ENCODE measurements at regions not wholly inside any gene's neighbourhood (a gene's known extent, or its start where the extent isn't known, plus 50 kb on each side); places are given as distances from the start of the nearest gene placed in this dataset.

DNA sequence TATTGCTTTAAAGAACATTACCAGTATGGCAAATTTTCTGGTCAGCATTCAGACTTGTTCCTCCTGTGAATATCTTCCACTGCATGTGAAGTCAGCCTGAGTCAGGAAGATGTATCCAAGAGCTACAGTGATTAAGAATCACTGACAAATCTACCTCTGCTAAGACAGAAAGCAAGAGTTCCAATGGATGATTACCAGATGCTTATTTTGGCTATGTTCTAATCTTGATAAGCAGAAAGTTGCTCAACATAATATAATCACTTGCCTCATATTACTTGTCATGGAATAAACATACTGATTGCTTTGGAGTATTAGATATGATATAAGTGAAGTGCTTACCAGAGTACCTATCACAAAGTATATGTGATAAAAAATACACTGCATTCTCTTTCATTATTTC lies 738.1 kb downstream of the ADGRL2 start:
- TF ChIP-seq POLR2A (IDR thresholded peaks at IDR 0.05; ENCODE audit: low read depth, low read length), result no peak
- TF ChIP-seq POLR2AphosphoS5 (IDR thresholded peaks at IDR 0.05; ENCODE audit: low read depth, low read length), result no peak
- no peak for TF ChIP-seq TAF1 (IDR thresholded peaks at IDR 0.05; ENCODE audit: borderline replicate concordance, low read depth, low read length)
